RKO (cell line): ENCODE measurements at regions not wholly inside any gene's neighbourhood (a gene's known extent, or its start where the extent isn't known, plus 50 kb on each side); places are given as distances from the start of the nearest gene placed in this dataset.

ENCODE experiments used
- DNase-seq: peaks from one replicate; pipeline ENCODE4 v3.0.0-alpha.2; 2016; ENCODE audit warnings: low spot score

DNA sequence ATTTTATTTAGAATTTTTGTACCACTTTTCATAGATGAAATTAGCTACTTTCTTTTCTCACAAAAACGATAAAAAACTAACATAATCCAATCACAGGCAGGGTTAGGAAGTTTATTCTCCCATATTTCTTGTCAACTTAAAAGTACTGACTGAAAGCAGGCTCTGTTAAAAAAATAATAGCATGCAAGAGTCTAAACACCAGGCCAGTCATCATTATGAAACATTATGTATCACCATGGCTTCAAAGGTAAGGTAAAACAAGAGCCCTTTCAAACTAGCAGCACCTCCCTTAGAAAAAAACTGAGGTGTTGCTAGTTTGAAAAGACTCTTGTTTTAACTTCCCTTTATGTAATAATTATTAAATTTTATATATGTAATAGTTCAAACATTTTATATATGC lies 848.0 kb downstream of the RNF144A start:
- DNase-seq, result no peak

- no peak for DNase-seq
Observed at GRCh38 chr2:7766088-7766722, 849.0 kb downstream of the RNF144A start.

DNA sequence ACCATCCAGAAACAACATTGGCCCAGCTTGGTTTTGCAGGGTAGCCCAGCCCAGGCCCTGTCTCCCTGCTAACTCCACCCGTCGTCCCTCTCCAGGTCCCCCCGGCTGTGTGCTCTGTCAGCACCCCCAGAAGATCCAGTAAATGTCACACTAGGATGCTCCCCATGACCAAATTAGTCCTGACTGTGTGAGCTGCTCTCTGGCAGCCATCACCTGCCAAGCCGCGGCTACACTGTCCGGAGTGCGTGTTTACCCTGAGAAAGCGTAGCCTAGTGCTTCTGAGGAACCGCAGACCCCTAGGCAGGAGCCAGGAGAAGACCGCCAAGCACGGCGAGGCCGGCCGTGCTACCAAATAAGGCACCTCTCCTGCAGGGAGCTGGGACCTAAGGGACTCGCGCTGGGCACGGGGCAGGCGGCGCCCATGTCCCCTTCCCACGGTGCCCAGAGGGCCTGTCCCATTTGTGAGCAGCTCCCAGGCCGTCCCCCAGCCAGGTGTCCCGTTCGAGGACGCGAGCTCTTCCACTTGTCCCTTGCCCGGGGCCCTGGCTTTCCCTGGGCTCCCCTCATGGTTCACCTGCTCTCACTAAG lies 849.9 kb downstream of the RNF144A start:
- no peak for DNase-seq

DNA sequence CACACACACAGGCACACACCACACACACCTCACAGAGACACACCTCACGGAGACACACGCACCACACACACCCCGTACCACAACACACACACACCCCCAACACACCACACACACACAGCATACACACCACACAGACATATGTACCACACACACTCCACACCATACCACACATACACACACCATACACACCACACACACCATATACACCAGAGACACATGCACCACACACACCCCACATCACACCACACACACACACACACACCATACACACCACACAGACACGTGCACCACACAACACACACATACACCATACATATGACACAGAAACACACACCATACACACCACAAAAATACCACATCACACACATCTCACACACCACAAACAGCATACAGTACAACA lies 850.7 kb downstream of the RNF144A start:
- no peak for DNase-seq

- no peak for DNase-seq
Observed at GRCh38 chr2:7771781-7772180, 854.6 kb downstream of the RNF144A start.

GRCh38 chr2:7773362-7774360 lies 856.4 kb downstream of the RNF144A start:
- DNase-seq, result no peak

- DNase-seq, result no peak
Observed at GRCh38 chr2:7774481-7774880, 857.3 kb downstream of the RNF144A start.

DNA sequence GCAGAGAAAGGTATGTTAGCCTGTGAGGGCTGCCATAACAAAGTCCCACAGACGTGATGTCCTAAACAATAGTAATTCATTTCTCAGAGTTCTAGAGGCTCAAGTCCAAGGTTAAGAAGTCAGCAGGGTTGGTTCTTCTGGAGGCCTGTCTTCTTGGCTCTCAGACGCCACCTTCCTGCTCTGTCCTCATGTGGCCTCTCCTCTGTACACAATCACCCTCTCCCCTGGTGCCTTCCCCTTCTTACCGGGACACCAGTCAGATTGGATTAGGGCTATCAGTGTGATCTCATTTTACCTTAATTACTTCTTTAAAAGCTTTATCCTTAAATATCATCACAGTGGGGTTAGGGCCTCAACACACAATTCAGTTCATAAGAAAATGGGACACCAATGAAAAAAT lies 860.5 kb downstream of the RNF144A start:
- no peak for DNase-seq

DNA sequence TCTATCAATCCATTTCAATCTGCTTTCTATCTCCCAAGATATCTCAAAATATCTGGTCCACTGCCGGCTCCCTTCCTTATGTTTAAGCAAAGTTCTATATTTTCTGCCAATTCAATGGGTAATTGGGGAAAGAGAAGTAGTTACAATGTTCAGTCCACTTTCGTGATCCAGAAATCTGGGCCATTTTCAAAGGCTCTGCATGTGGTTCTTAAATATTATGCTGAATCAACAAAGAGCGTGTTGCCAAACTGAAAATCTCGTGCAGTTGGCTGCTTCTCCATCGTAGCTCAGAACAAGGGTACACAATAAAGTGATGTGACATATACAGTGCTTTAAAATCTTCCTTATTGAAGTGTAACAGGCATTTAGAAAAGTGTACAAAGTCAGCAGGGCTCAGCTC lies 863.1 kb downstream of the RNF144A start:
- no peak for DNase-seq

DNA sequence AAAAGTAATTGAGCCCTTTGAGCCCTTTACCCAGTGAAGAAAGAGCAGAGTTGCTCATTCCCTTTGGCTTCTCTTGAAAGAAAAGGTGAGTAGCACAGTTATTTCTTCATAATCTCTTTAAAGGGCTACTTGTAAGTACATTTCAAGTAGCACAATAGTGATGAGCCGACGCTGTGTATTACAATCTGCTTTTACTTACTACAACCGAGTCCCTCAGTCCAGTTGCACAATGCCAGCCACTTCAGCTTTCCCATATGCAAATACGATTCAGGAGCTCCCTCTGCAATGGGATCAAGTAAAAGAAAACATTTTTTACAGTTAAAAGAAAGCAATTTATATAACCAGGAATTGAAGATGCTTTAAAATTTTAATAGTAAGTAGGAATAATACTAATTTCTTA lies 868.5 kb downstream of the RNF144A start:
- no peak for DNase-seq

GRCh38 chr2:7788736-7789135 lies 871.5 kb downstream of the RNF144A start:
- DNase-seq, result no peak

- DNase-seq, result no peak
Observed at GRCh38 chr2:7792031-7792651, 874.9 kb downstream of the RNF144A start.

GRCh38 chr2:7795778-7796563 lies 878.8 kb downstream of the RNF144A start:
- DNase-seq, result no peak

GRCh38 chr2:7800031-7800430 lies 881.8 kb upstream of the ID2 start:
- DNase-seq, result no peak

- DNase-seq, result no peak
Observed at GRCh38 chr2:7801212-7801611, 880.6 kb upstream of the ID2 start.

DNA sequence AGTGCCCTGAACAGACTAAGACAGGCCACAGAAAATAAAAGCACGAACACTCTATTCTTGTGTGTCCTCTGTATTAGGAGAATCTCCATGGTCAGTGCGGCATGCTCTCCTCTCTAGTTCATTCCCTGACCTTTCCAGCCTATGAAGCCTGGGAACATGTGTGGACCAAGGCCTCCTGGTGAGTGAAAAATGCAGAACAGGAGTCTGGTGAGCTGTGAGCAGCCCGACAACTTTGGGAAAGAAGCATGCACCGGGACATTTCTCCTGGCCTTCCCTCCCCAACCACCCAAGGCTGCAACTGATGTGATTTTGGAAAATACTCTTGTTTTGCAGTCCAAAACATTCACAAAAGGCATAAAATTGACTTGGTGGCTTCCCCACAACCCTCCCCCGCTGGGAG lies 878.3 kb upstream of the ID2 start:
- no peak for DNase-seq

DNA sequence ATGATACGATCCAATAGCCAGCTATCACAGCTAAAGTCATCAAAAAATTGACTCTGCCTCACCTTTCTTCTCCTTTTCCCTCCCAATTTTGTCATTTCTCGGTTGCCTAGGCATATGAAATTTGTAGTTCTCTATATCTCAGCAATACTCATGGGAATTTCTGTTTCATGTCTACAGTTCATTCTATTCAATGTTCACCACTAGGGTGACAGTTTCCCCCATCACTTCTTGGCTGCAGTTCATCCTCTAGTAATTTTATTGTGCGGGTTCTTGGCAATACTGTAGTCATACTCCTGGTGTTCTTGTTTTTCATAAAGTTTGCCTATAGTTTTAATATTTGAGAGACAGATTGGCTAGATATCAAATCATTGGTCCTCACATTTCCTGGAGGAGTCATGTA lies 872.2 kb upstream of the ID2 start:
- DNase-seq, result no peak

DNA sequence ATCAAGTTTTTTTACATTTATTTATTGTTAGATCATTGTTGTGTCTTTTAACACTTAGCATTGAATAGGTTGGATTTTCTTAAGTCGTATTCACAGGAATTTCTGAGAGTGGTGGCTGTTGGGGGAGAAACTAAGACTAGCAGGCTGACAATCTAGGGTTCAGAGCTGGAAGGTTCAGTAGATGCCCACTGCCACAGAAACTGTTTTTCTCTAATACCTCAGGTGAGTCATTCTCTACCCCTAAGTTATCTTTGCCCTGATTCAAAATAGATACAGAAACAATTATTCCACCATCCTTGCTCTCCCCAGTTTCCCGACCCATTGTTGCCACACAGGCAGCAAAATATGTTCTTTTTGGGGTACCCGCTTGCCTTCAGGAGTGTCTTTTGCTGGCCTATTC lies 870.8 kb upstream of the ID2 start:
- DNase-seq, result no peak

- DNase-seq, result no peak
Observed at GRCh38 chr2:7812231-7812995, 869.4 kb upstream of the ID2 start.

GRCh38 chr2:7813541-7814292 lies 868.1 kb upstream of the ID2 start:
- no peak for DNase-seq
